HG03558 (cell line): ENCODE measurements at regions not wholly inside any gene's neighbourhood (a gene's known extent, or its start where the extent isn't known, plus 50 kb on each side); places are given as distances from the start of the nearest gene placed in this dataset.

Experiments used
- ATAC-seq: cut with Tn5 transposase; IDR thresholded peaks from one replicate; pipeline ENCODE4 v1.9.1; 2021; ENCODE audit warnings: moderate number of reproducible peaks; ENCODE audit not compliant: unreplicated experiment; ENCODE audit errors: extremely low read depth

GRCh38 chr13:53781941-53782340, 753.3 kb downstream of the OLFM4 start:
- ATAC-seq: no peak

- ATAC-seq: peak; percentile 40
Measured at GRCh38 chr13:53782488-53782961, 753.9 kb downstream of the OLFM4 start.

- ATAC-seq: no peak
Measured at GRCh38 chr13:53783471-53783870, 754.9 kb downstream of the OLFM4 start.

- no peak for ATAC-seq
Measured at GRCh38 chr13:53788286-53788685, 759.7 kb downstream of the OLFM4 start.

GRCh38 chr13:53800011-53800410, 771.4 kb downstream of the OLFM4 start:
- ATAC-seq: no peak

- no peak for ATAC-seq
Measured at GRCh38 chr13:53807251-53807834, 778.7 kb downstream of the OLFM4 start.

GRCh38 chr13:53821632-53822031, 793.0 kb downstream of the OLFM4 start:
- no peak for ATAC-seq

GRCh38 chr13:53822136-53822535, 793.5 kb downstream of the OLFM4 start:
- no peak for ATAC-seq

GRCh38 chr13:53839461-53839860, 810.8 kb downstream of the OLFM4 start:
- no peak for ATAC-seq

GRCh38 chr13:53844473-53845146, 816.0 kb downstream of the OLFM4 start:
- no peak for ATAC-seq

- ATAC-seq: no peak
Measured at GRCh38 chr13:53847502-53847901, 818.9 kb downstream of the OLFM4 start.

GRCh38 chr13:53848366-53848961, 819.9 kb downstream of the OLFM4 start:
- ATAC-seq: no peak

GRCh38 chr13:53854321-53854720, 825.7 kb downstream of the OLFM4 start:
- no peak for ATAC-seq

GRCh38 chr13:53856573-53857195, 828.1 kb downstream of the OLFM4 start:
- ATAC-seq: no peak

GRCh38 chr13:53863520-53863919, 834.9 kb downstream of the OLFM4 start:
- ATAC-seq: no peak

GRCh38 chr13:53873558-53873957, 844.9 kb downstream of the OLFM4 start:
- ATAC-seq: no peak

- no peak for ATAC-seq
Measured at GRCh38 chr13:53878861-53879260, 850.2 kb downstream of the OLFM4 start.

GRCh38 chr13:53885997-53886396, 857.4 kb downstream of the OLFM4 start:
- no peak for ATAC-seq

GRCh38 chr13:53890696-53891095, 862.1 kb downstream of the OLFM4 start:
- ATAC-seq: no peak

GRCh38 chr13:53901593-53901992, 873.0 kb downstream of the OLFM4 start:
- no peak for ATAC-seq

- no peak for ATAC-seq
Measured at GRCh38 chr13:53907891-53908290, 879.3 kb downstream of the OLFM4 start.
